ENCODE measurements at regions not wholly inside any gene's neighbourhood (a gene's known extent, or its start where the extent isn't known, plus 50 kb on each side); places are given as distances from the start of the nearest gene placed in this dataset.

- in situ Hi-C loops (cut with MboI) = no loop called here
- no peaks in the 10 kb centered on the region for H3K79me2 ChIP-seq (ENCODE audit: control insufficient read depth, insufficient read depth, low read length)
- H3K27me3 ChIP-seq (ENCODE audit: control insufficient read depth in 2 of 2, insufficient read depth in 2 of 2, low read length in 2 of 2) = no peaks in the 10 kb centered on the region
- intact Hi-C loops (cut with micrococcal nuclease) = no loop called here
- ChIA-PET POLR2A (no interaction called here), CTCF (ENCODE audit: low intra/inter-chr PET ratio) (no interaction called here)
- H3K4me1 ChIP-seq (replicated peaks in 1 of 2; ENCODE audit: control insufficient read depth in 2 of 2, insufficient read depth in 2 of 2, low read length in 2 of 2) = no peaks in the 10 kb centered on the region
- H3K9me1 ChIP-seq (ENCODE audit: control insufficient read depth, insufficient read depth, low read length) = no peaks in the 10 kb centered on the region
- no peak for FAIRE-seq
- H3K4me2 ChIP-seq (ENCODE audit: insufficient read depth, low read length) = no peak overlapping the region
- H3K36me3 ChIP-seq (ENCODE audit: control insufficient read depth, insufficient read depth, low read length) = no peaks in the 10 kb centered on the region
- no peak overlapping the region for H3K9ac ChIP-seq (ENCODE audit: insufficient read depth in 1 of 2, low read depth in 2 of 2, low read length in 2 of 2)
- no peak for DNase-seq (ENCODE audit: extremely low read depth in 1 of 4, low spot score in 3 of 4)
- no peak overlapping the region for H3K4me3 ChIP-seq
- no peak for ATAC-seq
- 0% methylated on average over 2 of the region's 2 CpGs for WGBS (ENCODE audit: insufficient coverage, low coverage, missing lambda C conversion rate)
- no TSS peak for BruUV-seq (replicated peaks)
- no peaks in the 10 kb centered on the region for H3K9me3 ChIP-seq (replicated peaks; ENCODE audit: control insufficient read depth, insufficient read depth, low read depth, low read length)
- no peaks in the 10 kb centered on the region for H4K20me1 ChIP-seq (replicated peaks; ENCODE audit: control insufficient read depth, insufficient read depth, low read length)
- no peak overlapping the region for H3K27ac ChIP-seq (ENCODE audit: extremely low read depth, low read depth, low read length)
- no peak overlapping the region for H2AFZ ChIP-seq (ENCODE audit: low read depth, low read length)
- no peak for TF ChIP-seq ZNF609 (CRISPR knock-in tag; IDR thresholded peaks at IDR 0.05; ENCODE audit: borderline replicate concordance)
- no peak for TF ChIP-seq KDM5B (IDR thresholded peaks at IDR 0.05; ENCODE audit: insufficient replicate concordance, low read depth, low read length)
- TF ChIP-seq C11orf30 (IDR thresholded peaks at IDR 0.05; ENCODE audit: low read depth) = 0 out of 2 replicates have a peak, but pooled peaks have one; percentile 9
- peak; percentile 21; the same call in 1 of the 2 replicates for TF ChIP-seq ZNF316 (IDR thresholded peaks at IDR 0.05)
Measured at GRCh38 chrX:101993335-101993734, 61.5 kb upstream of the ZMAT1 start.
